ENCODE measurements at regions not wholly inside any gene's neighbourhood (a gene's known extent, or its start where the extent isn't known, plus 50 kb on each side); places are given as distances from the start of the nearest gene placed in this dataset.

DNA sequence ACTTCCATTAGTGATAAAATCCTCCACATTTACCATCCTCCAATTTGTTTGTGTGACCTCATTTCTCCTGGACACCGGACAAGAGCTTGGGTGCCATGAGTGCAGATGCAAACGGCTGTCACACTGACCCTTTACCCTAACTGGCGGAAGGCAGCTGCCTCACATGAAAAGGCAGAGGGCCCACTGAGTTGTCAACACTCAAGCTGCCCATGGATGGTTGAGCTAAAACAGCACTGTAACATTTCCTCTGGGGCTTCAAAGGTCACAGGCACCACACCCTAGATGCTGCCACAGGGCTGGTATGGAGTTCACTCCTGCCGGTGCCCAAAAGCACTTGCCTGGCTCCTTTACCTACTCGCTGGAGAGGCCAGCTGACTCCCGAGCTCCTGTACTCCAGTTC is 653.4 kb downstream of the KCNT2 start:
- Histone ChIP-seq H3K4me3 (no peak overlapping the region), H3K27ac (no peak overlapping the region), H3K9me3 (no peaks in the 10 kb centered on the region), H3K4me1 (no peaks in the 10 kb centered on the region), H3K4me2 (no peak overlapping the region)
- POLR2A ChIA-PET: no interaction called here
- FAIRE-seq (no peak), DNase-seq (ENCODE audit: low read depth in 1 of 2, low spot score in 1 of 2) (no peak), ATAC-seq (no peak)
- 60% methylated on average over 6 of the region's 6 CpGs for WGBS (ENCODE audit: missing lambda C conversion rate)
- CTCF ChIA-PET: interaction anchor here (0.9 kb wide), 1 partner anchor 15 kb away, joined by 4 read pairs; no protein-coding TSS in a partner anchor
- TF ChIP-seq HOXB13 (CRISPR knock-in tag; IDR thresholded peaks at IDR 0.05; ENCODE audit: low read depth) (no peak), POLR2A (IDR thresholded peaks at IDR 0.05; ENCODE audit: low read length) (no peak), ESRRA (IDR thresholded peaks at IDR 0.05; ENCODE audit: borderline replicate concordance, low read length) (no peak), RFX5 (IDR thresholded peaks at IDR 0.05) (no peak), GATA3 (IDR thresholded peaks at IDR 0.05; ENCODE audit: borderline replicate concordance) (no peak), RAD21 (conservative IDR thresholded peaks at IDR 0.05 in 1 of 2, IDR thresholded peaks at IDR 0.05 in 1 of 2) (no peak), POLR2AphosphoS2 (conservative IDR thresholded peaks at IDR 0.05; ENCODE audit: low read length) (no peak), ZC3H11A (IDR thresholded peaks at IDR 0.05) (no peak), MAZ (IDR thresholded peaks at IDR 0.05; ENCODE audit: borderline replicate concordance, low read depth, low read length) (no peak), CEBPB (IDR thresholded peaks at IDR 0.05) (no peak), MAFK (IDR thresholded peaks at IDR 0.05; ENCODE audit: partially characterized antibody) (no peak), CHD2 (IDR thresholded peaks at IDR 0.05; ENCODE audit: low read length, partially characterized antibody) (no peak)
- TF ChIP-seq, protein P1, sequence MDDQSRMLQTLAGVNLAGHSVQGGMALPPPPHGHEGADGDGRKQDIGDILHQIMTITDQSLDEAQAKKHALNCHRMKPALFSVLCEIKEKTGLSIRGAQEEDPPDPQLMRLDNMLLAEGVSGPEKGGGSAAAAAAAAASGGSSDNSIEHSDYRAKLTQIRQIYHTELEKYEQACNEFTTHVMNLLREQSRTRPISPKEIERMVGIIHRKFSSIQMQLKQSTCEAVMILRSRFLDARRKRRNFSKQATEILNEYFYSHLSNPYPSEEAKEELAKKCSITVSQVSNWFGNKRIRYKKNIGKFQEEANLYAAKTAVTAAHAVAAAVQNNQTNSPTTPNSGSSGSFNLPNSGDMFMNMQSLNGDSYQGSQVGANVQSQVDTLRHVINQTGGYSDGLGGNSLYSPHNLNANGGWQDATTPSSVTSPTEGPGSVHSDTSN (IDR thresholded peaks at IDR 0.05): no peak
- TF ChIP-seq, protein P2, sequence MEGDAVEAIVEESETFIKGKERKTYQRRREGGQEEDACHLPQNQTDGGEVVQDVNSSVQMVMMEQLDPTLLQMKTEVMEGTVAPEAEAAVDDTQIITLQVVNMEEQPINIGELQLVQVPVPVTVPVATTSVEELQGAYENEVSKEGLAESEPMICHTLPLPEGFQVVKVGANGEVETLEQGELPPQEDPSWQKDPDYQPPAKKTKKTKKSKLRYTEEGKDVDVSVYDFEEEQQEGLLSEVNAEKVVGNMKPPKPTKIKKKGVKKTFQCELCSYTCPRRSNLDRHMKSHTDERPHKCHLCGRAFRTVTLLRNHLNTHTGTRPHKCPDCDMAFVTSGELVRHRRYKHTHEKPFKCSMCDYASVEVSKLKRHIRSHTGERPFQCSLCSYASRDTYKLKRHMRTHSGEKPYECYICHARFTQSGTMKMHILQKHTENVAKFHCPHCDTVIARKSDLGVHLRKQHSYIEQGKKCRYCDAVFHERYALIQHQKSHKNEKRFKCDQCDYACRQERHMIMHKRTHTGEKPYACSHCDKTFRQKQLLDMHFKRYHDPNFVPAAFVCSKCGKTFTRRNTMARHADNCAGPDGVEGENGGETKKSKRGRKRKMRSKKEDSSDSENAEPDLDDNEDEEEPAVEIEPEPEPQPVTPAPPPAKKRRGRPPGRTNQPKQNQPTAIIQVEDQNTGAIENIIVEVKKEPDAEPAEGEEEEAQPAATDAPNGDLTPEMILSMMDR (IDR thresholded peaks at IDR 0.05): no peak
- TF ChIP-seq, protein P3, sequence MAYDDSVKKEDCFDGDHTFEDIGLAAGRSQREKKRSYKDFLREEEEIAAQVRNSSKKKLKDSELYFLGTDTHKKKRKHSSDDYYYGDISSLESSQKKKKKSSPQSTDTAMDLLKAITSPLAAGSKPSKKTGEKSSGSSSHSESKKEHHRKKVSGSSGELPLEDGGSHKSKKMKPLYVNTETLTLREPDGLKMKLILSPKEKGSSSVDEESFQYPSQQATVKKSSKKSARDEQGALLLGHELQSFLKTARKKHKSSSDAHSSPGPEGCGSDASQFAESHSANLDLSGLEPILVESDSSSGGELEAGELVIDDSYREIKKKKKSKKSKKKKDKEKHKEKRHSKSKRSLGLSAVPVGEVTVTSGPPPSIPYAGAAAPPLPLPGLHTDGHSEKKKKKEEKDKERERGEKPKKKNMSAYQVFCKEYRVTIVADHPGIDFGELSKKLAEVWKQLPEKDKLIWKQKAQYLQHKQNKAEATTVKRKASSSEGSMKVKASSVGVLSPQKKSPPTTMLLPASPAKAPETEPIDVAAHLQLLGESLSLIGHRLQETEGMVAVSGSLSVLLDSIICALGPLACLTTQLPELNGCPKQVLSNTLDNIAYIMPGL (CRISPR knock-in tag; IDR thresholded peaks at IDR 0.05; ENCODE audit: borderline replicate concordance): no peak
- TF ChIP-seq, protein P4, sequence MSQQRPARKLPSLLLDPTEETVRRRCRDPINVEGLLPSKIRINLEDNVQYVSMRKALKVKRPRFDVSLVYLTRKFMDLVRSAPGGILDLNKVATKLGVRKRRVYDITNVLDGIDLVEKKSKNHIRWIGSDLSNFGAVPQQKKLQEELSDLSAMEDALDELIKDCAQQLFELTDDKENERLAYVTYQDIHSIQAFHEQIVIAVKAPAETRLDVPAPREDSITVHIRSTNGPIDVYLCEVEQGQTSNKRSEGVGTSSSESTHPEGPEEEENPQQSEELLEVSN (IDR thresholded peaks at IDR 0.05; ENCODE audit: borderline replicate concordance, low read depth): no peak
- TF ChIP-seq, protein P5, sequence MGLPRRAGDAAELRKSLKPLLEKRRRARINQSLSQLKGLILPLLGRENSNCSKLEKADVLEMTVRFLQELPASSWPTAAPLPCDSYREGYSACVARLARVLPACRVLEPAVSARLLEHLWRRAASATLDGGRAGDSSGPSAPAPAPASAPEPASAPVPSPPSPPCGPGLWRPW (IDR thresholded peaks at IDR 0.05): no peak
- TF ChIP-seq, protein P6, sequence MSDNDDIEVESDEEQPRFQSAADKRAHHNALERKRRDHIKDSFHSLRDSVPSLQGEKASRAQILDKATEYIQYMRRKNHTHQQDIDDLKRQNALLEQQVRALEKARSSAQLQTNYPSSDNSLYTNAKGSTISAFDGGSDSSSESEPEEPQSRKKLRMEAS (IDR thresholded peaks at IDR 0.05): no peak
- TF ChIP-seq, protein P7, sequence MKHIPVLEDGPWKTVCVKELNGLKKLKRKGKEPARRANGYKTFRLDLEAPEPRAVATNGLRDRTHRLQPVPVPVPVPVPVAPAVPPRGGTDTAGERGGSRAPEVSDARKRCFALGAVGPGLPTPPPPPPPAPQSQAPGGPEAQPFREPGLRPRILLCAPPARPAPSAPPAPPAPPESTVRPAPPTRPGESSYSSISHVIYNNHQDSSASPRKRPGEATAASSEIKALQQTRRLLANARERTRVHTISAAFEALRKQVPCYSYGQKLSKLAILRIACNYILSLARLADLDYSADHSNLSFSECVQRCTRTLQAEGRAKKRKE (CRISPR knock-in tag; IDR thresholded peaks at IDR 0.05; ENCODE audit: low read depth): no peak

DNA sequence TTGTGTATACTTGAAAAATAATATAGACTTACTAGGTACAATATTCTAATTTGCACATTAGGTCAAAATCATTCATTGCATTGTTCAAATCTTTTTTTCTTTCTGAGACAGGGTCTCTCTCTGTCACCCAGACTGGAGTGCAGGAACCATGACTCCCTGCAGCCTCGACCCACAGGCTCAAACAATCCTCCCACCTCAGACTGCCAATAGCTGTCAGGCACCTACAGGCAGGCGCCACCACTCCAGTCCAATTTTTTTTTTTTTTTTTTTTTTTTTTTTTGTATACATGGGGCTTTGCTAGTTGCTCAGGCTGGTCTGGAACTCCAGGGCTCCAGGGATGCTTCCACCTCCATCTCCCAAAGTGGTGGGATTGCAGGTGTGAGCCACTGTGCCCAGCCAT is 656.9 kb downstream of the KCNT2 start:
- H3K4me1 ChIP-seq: no peaks in the 10 kb centered on the region
- no peak for FAIRE-seq
- ATAC-seq: no peak
- WGBS (ENCODE audit: missing lambda C conversion rate): 28% methylated on average over 2 of the region's 2 CpGs
- H3K27ac ChIP-seq: no peak overlapping the region
- CTCF ChIA-PET: no interaction called here
- H3K9me3 ChIP-seq: no peaks in the 10 kb centered on the region
- TF ChIP-seq, protein P1 (IDR thresholded peaks at IDR 0.05): no peak
- no peak for TF ChIP-seq CHD4 (IDR thresholded peaks at IDR 0.05; ENCODE audit: borderline replicate concordance)
- POLR2A ChIA-PET: no interaction called here
- no peak overlapping the region for H3K4me2 ChIP-seq
- no peak overlapping the region for H3K4me3 ChIP-seq
- peak in 1 of 2 experiments; percentile 11 for DNase-seq (ENCODE audit: low read depth in 1 of 2, low spot score in 1 of 2)

Measured in A549 (cell line).